Lung microvascular endothelial cell (primary cell): ENCODE measurements at regions not wholly inside any gene's neighbourhood (a gene's known extent, or its start where the extent isn't known, plus 50 kb on each side); places are given as distances from the start of the nearest gene placed in this dataset.
"Not testable (repeated sequence)": the region's sequence is repeated elsewhere in the genome, so short reads cannot be mapped to it uniquely, and the experiment has no call there.

Source experiments
- DNase-seq, 2 donors: peaks; one replicate each; pipeline versions ENCODE4 v3.0.0 to v3.0.0-alpha.2; 2010; ENCODE audit warnings: low read depth in 2 of 2

- DNase-seq, result not testable (repeated sequence)
Measured at GRCh38 chr15:53923741-53924140, 54.5 kb upstream of the UNC13C start.

- DNase-seq, result no peak
Measured at GRCh38 chr15:53918180-53919079, 59.8 kb upstream of the UNC13C start.

- DNase-seq, result no peak
Measured at GRCh38 chr15:53917109-53917508, 61.1 kb upstream of the UNC13C start.

- DNase-seq, result no peak
Measured at GRCh38 chr15:53911431-53911830, 66.8 kb upstream of the UNC13C start.

GRCh38 chr15:53910852-53911251 lies 67.4 kb upstream of the UNC13C start:
- DNase-seq, result no peak

GRCh38 chr15:53910236-53910849 lies 67.9 kb upstream of the UNC13C start:
- DNase-seq, result no peak

GRCh38 chr15:53903129-53903528 lies 75.1 kb upstream of the UNC13C start:
- DNase-seq, result no peak

GRCh38 chr15:53893468-53893867 lies 84.8 kb upstream of the UNC13C start:
- DNase-seq, result not testable (repeated sequence)

- not testable (repeated sequence) for DNase-seq
Measured at GRCh38 chr15:53891862-53892261, 86.4 kb upstream of the UNC13C start.

- no peak for DNase-seq
Measured at GRCh38 chr15:53884441-53884840, 93.8 kb upstream of the UNC13C start.

GRCh38 chr15:53882311-53882710 lies 95.9 kb upstream of the UNC13C start:
- DNase-seq, result no peak

- DNase-seq, result no peak
Measured at GRCh38 chr15:53880357-53880756, 97.9 kb upstream of the UNC13C start.

GRCh38 chr15:53875711-53876110 lies 102.5 kb upstream of the UNC13C start:
- no peak for DNase-seq

- DNase-seq, result no peak
Measured at GRCh38 chr15:53875139-53875538, 103.1 kb upstream of the UNC13C start.

GRCh38 chr15:53872410-53872809 lies 105.8 kb upstream of the UNC13C start:
- no peak for DNase-seq

- no peak for DNase-seq
Measured at GRCh38 chr15:53869806-53870073, 108.5 kb upstream of the UNC13C start.

- no peak for DNase-seq
Measured at GRCh38 chr15:53869044-53869805, 109.0 kb upstream of the UNC13C start.

GRCh38 chr15:53862386-53862785 lies 102.9 kb upstream of the WDR72 start:
- DNase-seq, result no peak

GRCh38 chr15:53861792-53862191 lies 102.3 kb upstream of the WDR72 start:
- DNase-seq, result no peak

GRCh38 chr15:53851110-53851848 lies 91.8 kb upstream of the WDR72 start:
- no peak for DNase-seq

- DNase-seq, result no peak
Measured at GRCh38 chr15:53847745-53848144, 88.3 kb upstream of the WDR72 start.

- no peak for DNase-seq
Measured at GRCh38 chr15:53844634-53845033, 85.2 kb upstream of the WDR72 start.
